ENCODE measurements at regions not wholly inside any gene's neighbourhood (a gene's known extent, or its start where the extent isn't known, plus 50 kb on each side); places are given as distances from the start of the nearest gene placed in this dataset.
"Not testable (repeated sequence)": the region's sequence is repeated elsewhere in the genome, so short reads cannot be mapped to it uniquely, and the experiment has no call there.

DNA sequence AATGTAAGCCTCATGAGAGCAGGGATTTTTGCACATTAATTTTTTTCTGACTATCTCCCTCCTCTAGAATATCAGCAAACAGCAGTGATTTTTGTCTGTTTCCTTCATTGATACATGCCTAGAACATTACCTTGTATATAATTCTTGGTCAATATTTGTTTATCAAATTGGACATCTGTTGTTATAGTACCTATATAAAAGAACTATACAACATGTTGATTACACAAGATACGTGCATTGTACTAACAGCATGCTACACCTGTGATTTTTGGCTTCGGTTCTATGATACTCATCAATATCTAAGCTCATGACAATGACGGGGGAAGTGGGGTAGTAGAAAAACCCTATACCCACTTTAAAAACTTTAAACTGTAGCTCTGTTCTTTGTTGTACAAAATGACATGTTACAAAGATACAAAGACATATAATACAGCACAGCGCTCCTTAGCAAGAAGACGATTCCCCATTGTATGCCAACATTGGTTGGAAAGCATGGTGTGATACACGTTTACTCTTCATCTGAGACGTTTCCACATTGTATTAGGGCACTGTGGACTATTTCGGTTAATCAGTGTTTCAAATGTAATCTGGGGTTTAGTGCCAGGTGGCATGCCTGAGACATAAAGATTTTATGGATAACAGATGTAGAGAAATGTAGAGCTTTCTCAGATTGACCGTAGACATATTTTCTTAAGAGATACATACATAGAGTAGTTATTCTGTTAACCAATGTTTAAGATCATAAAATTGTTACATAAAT, 70.5 kb upstream of the FOXP2 start:
- TF ChIP-seq, protein P1, sequence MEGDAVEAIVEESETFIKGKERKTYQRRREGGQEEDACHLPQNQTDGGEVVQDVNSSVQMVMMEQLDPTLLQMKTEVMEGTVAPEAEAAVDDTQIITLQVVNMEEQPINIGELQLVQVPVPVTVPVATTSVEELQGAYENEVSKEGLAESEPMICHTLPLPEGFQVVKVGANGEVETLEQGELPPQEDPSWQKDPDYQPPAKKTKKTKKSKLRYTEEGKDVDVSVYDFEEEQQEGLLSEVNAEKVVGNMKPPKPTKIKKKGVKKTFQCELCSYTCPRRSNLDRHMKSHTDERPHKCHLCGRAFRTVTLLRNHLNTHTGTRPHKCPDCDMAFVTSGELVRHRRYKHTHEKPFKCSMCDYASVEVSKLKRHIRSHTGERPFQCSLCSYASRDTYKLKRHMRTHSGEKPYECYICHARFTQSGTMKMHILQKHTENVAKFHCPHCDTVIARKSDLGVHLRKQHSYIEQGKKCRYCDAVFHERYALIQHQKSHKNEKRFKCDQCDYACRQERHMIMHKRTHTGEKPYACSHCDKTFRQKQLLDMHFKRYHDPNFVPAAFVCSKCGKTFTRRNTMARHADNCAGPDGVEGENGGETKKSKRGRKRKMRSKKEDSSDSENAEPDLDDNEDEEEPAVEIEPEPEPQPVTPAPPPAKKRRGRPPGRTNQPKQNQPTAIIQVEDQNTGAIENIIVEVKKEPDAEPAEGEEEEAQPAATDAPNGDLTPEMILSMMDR (IDR thresholded peaks at IDR 0.05; ENCODE audit: insufficient read depth, low read length, missing control alignments), result no peak
- no peak for DNase-seq (ENCODE audit: low read depth, low spot score)
- ChIA-PET CTCF (no interaction called here), POLR2A (no interaction called here)
- no peak overlapping the region for H3K4me3 ChIP-seq (ENCODE audit: low read depth, low read length)

DNA sequence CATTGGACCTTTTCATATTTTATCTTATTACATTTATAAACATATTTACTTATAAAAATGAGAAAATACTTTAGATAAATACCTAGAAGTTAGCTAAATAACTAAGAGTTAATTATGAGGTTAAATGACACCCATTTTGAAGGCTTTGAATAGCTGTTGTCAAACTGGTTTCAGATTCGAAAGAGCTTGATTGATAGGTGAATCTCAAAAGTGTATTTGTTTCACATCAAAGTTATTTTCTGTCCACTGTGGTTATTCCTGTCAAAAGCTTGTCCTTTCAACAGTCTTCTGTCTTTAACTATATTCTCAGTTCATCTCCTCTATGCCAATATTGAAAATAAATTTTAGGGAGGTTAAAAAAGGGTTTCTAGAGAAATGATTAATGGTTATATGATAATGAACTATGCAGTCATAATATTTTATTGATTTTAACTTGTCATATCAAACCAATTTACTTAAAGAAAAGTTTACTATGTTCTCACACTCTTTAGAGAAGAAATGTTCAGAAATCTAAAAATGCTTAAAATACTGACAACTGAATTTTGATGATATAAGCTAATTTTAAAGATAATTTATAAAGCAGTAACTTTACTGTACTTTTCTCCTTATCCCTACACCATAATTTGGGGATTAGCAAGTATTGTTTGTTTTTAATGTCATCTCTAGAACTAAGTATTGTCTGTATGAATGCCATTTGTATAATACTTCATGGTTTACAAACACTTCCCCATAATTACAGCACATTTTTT, 72.0 kb upstream of the FOXP2 start:
- TF ChIP-seq, protein P1 (IDR thresholded peaks at IDR 0.05; ENCODE audit: insufficient read depth, low read length, missing control alignments), result no peak
- POLR2A ChIA-PET, result no interaction called here
- CTCF ChIA-PET, result no interaction called here
- no peak for DNase-seq (ENCODE audit: low read depth, low spot score)
- no peak overlapping the region for H3K4me3 ChIP-seq (ENCODE audit: low read depth, low read length)

- CTCF ChIA-PET, result no interaction called here
- DNase-seq (ENCODE audit: low read depth, low spot score), result no peak
- POLR2A ChIA-PET, result no interaction called here
- TF ChIP-seq, protein P1 (IDR thresholded peaks at IDR 0.05; ENCODE audit: insufficient read depth, low read length, missing control alignments), result no peak
- no peak overlapping the region for H3K4me3 ChIP-seq (ENCODE audit: low read depth, low read length)
These were observed 73.0 kb upstream of the FOXP2 start for GRCh38 chr7:114341648-114342047.

- no peak for DNase-seq (ENCODE audit: low read depth, low spot score)
- ChIA-PET POLR2A (no interaction called here), CTCF (no interaction called here)
- TF ChIP-seq, protein P1 (IDR thresholded peaks at IDR 0.05; ENCODE audit: insufficient read depth, low read length, missing control alignments), result no peak
- no peak overlapping the region for H3K4me3 ChIP-seq (ENCODE audit: low read depth, low read length)
These were observed 79.6 kb upstream of the FOXP2 start for GRCh38 chr7:114334989-114335388.

GRCh38 chr7:114329458-114329857, 85.2 kb upstream of the FOXP2 start:
- POLR2A ChIA-PET; H3K4me3 ChIP-seq (ENCODE audit: low read depth, low read length); CTCF ChIA-PET; DNase-seq (ENCODE audit: low read depth, low spot score): not testable (repeated sequence)

GRCh38 chr7:114317450-114318098, 97.0 kb upstream of the FOXP2 start:
- TF ChIP-seq, protein P1 (IDR thresholded peaks at IDR 0.05; ENCODE audit: insufficient read depth, low read length, missing control alignments), result no peak
- no peak overlapping the region for H3K4me3 ChIP-seq (ENCODE audit: low read depth, low read length)
- no peak for DNase-seq (ENCODE audit: low read depth, low spot score)
- ChIA-PET POLR2A (no interaction called here), CTCF (no interaction called here)

Measured in AG04449 (cell line).